Memory B cell (primary cell): ENCODE measurements at regions not wholly inside any gene's neighbourhood (a gene's known extent, or its start where the extent isn't known, plus 50 kb on each side); places are given as distances from the start of the nearest gene placed in this dataset.
"Not testable (repeated sequence)": the region's sequence is repeated elsewhere in the genome, so short reads cannot be mapped to it uniquely, and the experiment has no call there.

Experiments used
- ATAC-seq: fragments of 150-1000 bp; cut with Tn5 transposase; 2 replicates; pipeline ENCODE4 v1.10.0; 2021; ENCODE audit warnings: low read depth, mild to moderate bottlenecking, moderate library complexity
- DNase-seq, 2 donors: peaks; one replicate each; pipeline ENCODE4 v3.0.0; 2022; ENCODE audit warnings: low spot score in 2 of 2
- H3K27ac Mint-ChIP-seq: one replicate; pipeline ENCODE4 v1.8.0; 2022; ENCODE audit warnings: mild to moderate bottlenecking, moderate library complexity, mixed read lengths
- H3K27me3 Mint-ChIP-seq: one replicate; pipeline ENCODE4 v1.8.0; 2022; ENCODE audit warnings: mixed read lengths
- H3K36me3 Mint-ChIP-seq: one replicate; pipeline ENCODE4 v1.8.0; 2022; ENCODE audit warnings: mild to moderate bottlenecking, mixed read lengths
- H3K4me1 Mint-ChIP-seq: one replicate; pipeline ENCODE4 v1.8.0; 2022; ENCODE audit warnings: mixed read lengths
- H3K4me3 Mint-ChIP-seq: one replicate; pipeline ENCODE4 v1.8.0; 2022; ENCODE audit warnings: mild to moderate bottlenecking, moderate library complexity, mixed read lengths
- H3K9me3 Mint-ChIP-seq: one replicate; pipeline ENCODE4 v1.8.0; 2022; ENCODE audit warnings: mixed read lengths

- H3K4me1 Mint-ChIP-seq, H3K36me3 Mint-ChIP-seq, H3K9me3 Mint-ChIP-seq, H3K4me3 Mint-ChIP-seq, H3K27me3 Mint-ChIP-seq, DNase-seq, H3K27ac Mint-ChIP-seq, ATAC-seq: not testable (repeated sequence)
Measured at GRCh38 chr18:39227769-39228168, 1662.2 kb upstream of the CELF4 start.

- no peak for ATAC-seq
- no peaks in the 10 kb centered on the region for H3K4me1 Mint-ChIP-seq
- DNase-seq: no peak
- H3K27me3 Mint-ChIP-seq: no peaks in the 10 kb centered on the region
- H3K27ac Mint-ChIP-seq: no peak overlapping the region
- no peak overlapping the region for H3K4me3 Mint-ChIP-seq
- H3K9me3 Mint-ChIP-seq: peaks cover 1% of the 10 kb centered on the region
- no peaks in the 10 kb centered on the region for H3K36me3 Mint-ChIP-seq
Measured at GRCh38 chr18:39225373-39225772, 1659.8 kb upstream of the CELF4 start.

GRCh38 chr18:39223283-39223682 is 1657.7 kb upstream of the CELF4 start:
- H3K4me3 Mint-ChIP-seq: no peak overlapping the region
- no peaks in the 10 kb centered on the region for H3K4me1 Mint-ChIP-seq
- DNase-seq (no peak), ATAC-seq (no peak)
- H3K27me3 Mint-ChIP-seq: no peaks in the 10 kb centered on the region
- H3K36me3 Mint-ChIP-seq: no peaks in the 10 kb centered on the region
- H3K9me3 Mint-ChIP-seq: peaks cover 2% of the 10 kb centered on the region
- H3K27ac Mint-ChIP-seq: no peak overlapping the region

- Mint-ChIP-seq H3K9me3 (peaks cover 9% of the 10 kb centered on the region), H3K4me3 (no peak overlapping the region)
Measured at GRCh38 chr18:39215920-39216319, 1650.3 kb upstream of the CELF4 start.

GRCh38 chr18:39211461-39211860 is 1645.9 kb upstream of the CELF4 start:
- no peak for ATAC-seq
- Mint-ChIP-seq H3K4me1 (no peaks in the 10 kb centered on the region), H3K36me3 (no peaks in the 10 kb centered on the region), H3K27ac (no peak overlapping the region), H3K9me3 (peaks cover 9% of the 10 kb centered on the region), H3K27me3 (no peaks in the 10 kb centered on the region), H3K4me3 (no peak overlapping the region)
- no peak for DNase-seq

More at GRCh38 chr18:39215920-39216319, 1650.3 kb upstream of the CELF4 start:
- H3K27ac Mint-ChIP-seq: no peak overlapping the region
- ATAC-seq: no peak
- H3K4me1 Mint-ChIP-seq: no peaks in the 10 kb centered on the region
- no peaks in the 10 kb centered on the region for H3K36me3 Mint-ChIP-seq
- no peaks in the 10 kb centered on the region for H3K27me3 Mint-ChIP-seq
- no peak for DNase-seq

GRCh38 chr18:39209173-39209572 is 1643.6 kb upstream of the CELF4 start:
- H3K36me3 Mint-ChIP-seq: no peaks in the 10 kb centered on the region
- H3K27ac Mint-ChIP-seq: no peak overlapping the region
- ATAC-seq: no peak
- H3K9me3 Mint-ChIP-seq: peaks cover 4% of the 10 kb centered on the region
- H3K4me3 Mint-ChIP-seq: no peak overlapping the region
- H3K4me1 Mint-ChIP-seq: no peaks in the 10 kb centered on the region
- H3K27me3 Mint-ChIP-seq: no peaks in the 10 kb centered on the region
- DNase-seq: no peak

- peaks cover 4% of the 10 kb centered on the region for H3K9me3 Mint-ChIP-seq
- ATAC-seq: no peak
- no peak overlapping the region for H3K4me3 Mint-ChIP-seq
- no peaks in the 10 kb centered on the region for H3K4me1 Mint-ChIP-seq
- H3K27ac Mint-ChIP-seq: no peak overlapping the region
- H3K27me3 Mint-ChIP-seq: no peaks in the 10 kb centered on the region
- no peak for DNase-seq
- H3K36me3 Mint-ChIP-seq: no peaks in the 10 kb centered on the region
Measured at GRCh38 chr18:39208729-39209128, 1643.1 kb upstream of the CELF4 start.

GRCh38 chr18:39208190-39208589 is 1642.6 kb upstream of the CELF4 start:
- DNase-seq (no peak), ATAC-seq (no peak)
- Mint-ChIP-seq H3K4me1 (no peaks in the 10 kb centered on the region), H3K9me3 (peaks cover 4% of the 10 kb centered on the region), H3K27me3 (no peaks in the 10 kb centered on the region), H3K4me3 (no peak overlapping the region), H3K36me3 (no peaks in the 10 kb centered on the region), H3K27ac (no peak overlapping the region)

- H3K27me3 Mint-ChIP-seq, ATAC-seq, DNase-seq, H3K4me1 Mint-ChIP-seq, H3K9me3 Mint-ChIP-seq, H3K27ac Mint-ChIP-seq, H3K36me3 Mint-ChIP-seq, H3K4me3 Mint-ChIP-seq: not testable (repeated sequence)
Measured at GRCh38 chr18:39206398-39207103, 1641.0 kb upstream of the CELF4 start.

GRCh38 chr18:39205565-39206195 is 1640.1 kb upstream of the CELF4 start:
- Mint-ChIP-seq H3K27ac (no peak overlapping the region), H3K4me3 (no peak overlapping the region), H3K9me3 (peaks cover 1% of the 10 kb centered on the region), H3K36me3 (no peaks in the 10 kb centered on the region), H3K27me3 (no peaks in the 10 kb centered on the region), H3K4me1 (no peaks in the 10 kb centered on the region)
- DNase-seq: no peak
- no peak for ATAC-seq

GRCh38 chr18:39200153-39200552 is 1634.6 kb upstream of the CELF4 start:
- Mint-ChIP-seq H3K27ac (no peak overlapping the region), H3K4me3 (no peak overlapping the region), H3K4me1 (no peaks in the 10 kb centered on the region), H3K9me3 (no peaks in the 10 kb centered on the region), H3K36me3 (no peaks in the 10 kb centered on the region), H3K27me3 (no peaks in the 10 kb centered on the region)
- DNase-seq (no peak), ATAC-seq (no peak)

GRCh38 chr18:39199231-39199855 is 1633.7 kb upstream of the CELF4 start:
- no peaks in the 10 kb centered on the region for H3K27me3 Mint-ChIP-seq
- no peak overlapping the region for H3K4me3 Mint-ChIP-seq
- ATAC-seq (no peak), DNase-seq (no peak)
- H3K9me3 Mint-ChIP-seq: no peaks in the 10 kb centered on the region
- no peak overlapping the region for H3K27ac Mint-ChIP-seq
- H3K36me3 Mint-ChIP-seq: no peaks in the 10 kb centered on the region
- no peaks in the 10 kb centered on the region for H3K4me1 Mint-ChIP-seq

GRCh38 chr18:39198376-39198775 is 1632.8 kb upstream of the CELF4 start:
- Mint-ChIP-seq H3K27me3 (no peaks in the 10 kb centered on the region), H3K4me3 (no peak overlapping the region), H3K27ac (no peak overlapping the region), H3K36me3 (no peaks in the 10 kb centered on the region), H3K4me1 (no peaks in the 10 kb centered on the region), H3K9me3 (no peaks in the 10 kb centered on the region)
- ATAC-seq: no peak
- DNase-seq: no peak

- Mint-ChIP-seq H3K27me3 (no peaks in the 10 kb centered on the region), H3K36me3 (no peaks in the 10 kb centered on the region), H3K4me3 (no peak overlapping the region), H3K9me3 (no peaks in the 10 kb centered on the region), H3K27ac (no peak overlapping the region), H3K4me1 (no peaks in the 10 kb centered on the region)
- DNase-seq: no peak
- no peak for ATAC-seq
Measured at GRCh38 chr18:39191931-39192330, 1626.3 kb upstream of the CELF4 start.
